ENCODE measurements at regions not wholly inside any gene's neighbourhood (a gene's known extent, or its start where the extent isn't known, plus 50 kb on each side); places are given as distances from the start of the nearest gene placed in this dataset.
"Not testable (repeated sequence)": the region's sequence is repeated elsewhere in the genome, so short reads cannot be mapped to it uniquely, and the experiment has no call there.

DNA sequence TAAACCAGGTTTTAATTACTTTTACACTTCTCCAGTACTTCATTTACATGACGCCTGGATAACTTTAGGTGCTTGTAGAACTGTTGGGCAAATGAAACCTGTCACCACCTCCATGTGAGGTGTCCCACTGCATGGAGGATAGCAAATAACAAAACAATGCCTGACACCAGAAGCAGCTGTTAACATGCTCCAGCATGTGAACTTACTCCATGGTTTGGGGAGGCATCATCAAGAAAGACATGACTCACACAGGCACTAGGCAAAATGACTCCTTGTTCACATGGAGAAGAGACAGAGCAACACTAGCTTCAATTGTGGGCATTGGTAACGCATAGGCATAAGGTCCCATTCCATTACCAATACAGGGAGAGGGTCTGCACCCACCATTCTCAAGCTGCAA, 198.1 kb upstream of the F9 start:
- Mint-ChIP-seq H3K36me3 (ENCODE audit: low read depth) (no peaks in the 10 kb centered on the region), H3K27me3 (ENCODE audit: low read depth) (no peaks in the 10 kb centered on the region), H3K4me3 (no peak overlapping the region), H3K9me3 (peaks cover 2% of the 10 kb centered on the region), H3K4me1 (ENCODE audit: low read depth) (no peaks in the 10 kb centered on the region), H3K27ac (no peak overlapping the region)
- intact Hi-C loops (cut with micrococcal nuclease): no loop called here
- CTCF ChIA-PET: no interaction called here
- no peak for DNase-seq

DNA sequence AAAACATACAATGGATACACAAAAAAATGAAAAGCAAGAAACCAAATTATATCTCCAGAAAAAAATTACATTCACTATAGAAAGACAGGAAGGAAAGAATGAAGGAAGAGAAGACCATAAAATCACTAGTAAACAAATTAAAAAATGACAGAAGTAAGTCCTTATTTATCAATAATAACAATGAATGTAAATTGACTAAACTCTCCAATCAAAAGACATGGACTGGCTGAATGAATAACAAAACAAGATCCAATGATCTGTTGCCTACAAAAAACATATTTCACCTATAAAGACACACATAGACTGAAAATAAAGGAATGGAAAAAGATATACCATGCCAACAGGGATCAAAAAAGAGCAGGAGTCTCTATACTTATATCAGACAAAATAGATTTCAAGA, 203.2 kb upstream of the F9 start:
- DNase-seq: no peak
- Mint-ChIP-seq H3K27ac (no peak overlapping the region), H3K4me3 (no peak overlapping the region), H3K4me1 (ENCODE audit: low read depth) (no peaks in the 10 kb centered on the region), H3K9me3 (peaks cover 2% of the 10 kb centered on the region), H3K36me3 (ENCODE audit: low read depth) (no peaks in the 10 kb centered on the region), H3K27me3 (ENCODE audit: low read depth) (no peaks in the 10 kb centered on the region)
- CTCF ChIA-PET: no interaction called here
- intact Hi-C loops (cut with micrococcal nuclease): no loop called here

DNA sequence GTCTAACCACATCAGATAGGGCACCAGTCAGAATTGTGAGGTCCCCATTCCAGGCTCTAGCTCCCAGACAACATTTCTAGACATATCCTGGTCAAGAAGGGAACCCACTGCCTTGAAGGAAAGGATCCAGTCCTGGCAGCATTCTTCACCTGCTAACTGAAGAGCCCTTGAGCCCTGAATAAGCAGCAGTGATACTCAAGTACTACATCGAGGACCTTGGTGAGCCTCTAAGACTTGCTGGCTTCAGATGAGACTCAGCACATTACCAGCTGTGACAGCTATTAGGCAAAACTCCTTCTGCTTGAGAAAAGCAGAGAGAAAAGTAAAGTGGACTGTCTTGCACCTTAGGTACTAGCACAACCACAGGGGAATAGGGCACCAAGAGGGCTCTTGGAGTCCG, 205.8 kb upstream of the F9 start:
- Mint-ChIP-seq H3K4me3 (no peak overlapping the region), H3K9me3 (no peaks in the 10 kb centered on the region)

GRCh38 chrX:139320661-139321354, 209.7 kb upstream of the F9 start:
- H3K36me3 Mint-ChIP-seq (ENCODE audit: low read depth); H3K27ac Mint-ChIP-seq; H3K4me1 Mint-ChIP-seq (ENCODE audit: low read depth); DNase-seq; H3K9me3 Mint-ChIP-seq; CTCF ChIA-PET; H3K4me3 Mint-ChIP-seq; intact Hi-C loops (cut with micrococcal nuclease); H3K27me3 Mint-ChIP-seq (ENCODE audit: low read depth): not testable (repeated sequence)

More for the DNA sequence above, 205.8 kb upstream of the F9 start:
- DNase-seq: no peak
- intact Hi-C loops (cut with micrococcal nuclease): no loop called here
- CTCF ChIA-PET: no interaction called here
- Mint-ChIP-seq H3K36me3 (ENCODE audit: low read depth) (no peaks in the 10 kb centered on the region), H3K27me3 (ENCODE audit: low read depth) (no peaks in the 10 kb centered on the region), H3K4me1 (ENCODE audit: low read depth) (no peaks in the 10 kb centered on the region), H3K27ac (no peak overlapping the region)

GRCh38 chrX:139306675-139307074, 223.9 kb upstream of the F9 start:
- H3K27ac Mint-ChIP-seq; intact Hi-C loops (cut with micrococcal nuclease); H3K4me1 Mint-ChIP-seq (ENCODE audit: low read depth); CTCF ChIA-PET; H3K4me3 Mint-ChIP-seq; H3K36me3 Mint-ChIP-seq (ENCODE audit: low read depth); H3K27me3 Mint-ChIP-seq (ENCODE audit: low read depth); H3K9me3 Mint-ChIP-seq; DNase-seq: not testable (repeated sequence)

DNA sequence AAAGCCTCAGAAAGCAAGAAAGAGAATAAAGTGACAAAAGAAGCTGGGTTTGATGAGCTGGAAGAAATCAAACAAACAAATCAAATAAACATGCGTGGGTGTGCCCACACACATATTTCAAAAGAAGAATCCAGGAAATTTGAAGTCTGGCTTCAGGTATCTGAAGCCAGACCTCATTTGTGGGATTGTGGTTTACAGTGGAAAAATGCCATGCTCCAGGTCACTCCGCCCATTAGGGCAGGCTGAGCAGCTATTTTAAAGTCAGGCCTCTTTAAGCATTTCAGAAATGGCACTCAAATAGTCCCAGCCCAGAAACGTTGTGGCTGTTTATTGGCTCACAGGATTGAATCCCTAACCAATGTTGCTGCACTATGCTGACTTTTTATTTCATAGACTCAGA, 226.1 kb upstream of the F9 start:
- Mint-ChIP-seq H3K36me3 (ENCODE audit: low read depth) (no peaks in the 10 kb centered on the region), H3K4me3 (no peak overlapping the region), H3K9me3 (peaks cover 8% of the 10 kb centered on the region), H3K27me3 (ENCODE audit: low read depth) (no peaks in the 10 kb centered on the region), H3K4me1 (ENCODE audit: low read depth) (no peaks in the 10 kb centered on the region), H3K27ac (no peak overlapping the region)
- CTCF ChIA-PET: no interaction called here
- intact Hi-C loops (cut with micrococcal nuclease): no loop called here
- no peak for DNase-seq

DNA sequence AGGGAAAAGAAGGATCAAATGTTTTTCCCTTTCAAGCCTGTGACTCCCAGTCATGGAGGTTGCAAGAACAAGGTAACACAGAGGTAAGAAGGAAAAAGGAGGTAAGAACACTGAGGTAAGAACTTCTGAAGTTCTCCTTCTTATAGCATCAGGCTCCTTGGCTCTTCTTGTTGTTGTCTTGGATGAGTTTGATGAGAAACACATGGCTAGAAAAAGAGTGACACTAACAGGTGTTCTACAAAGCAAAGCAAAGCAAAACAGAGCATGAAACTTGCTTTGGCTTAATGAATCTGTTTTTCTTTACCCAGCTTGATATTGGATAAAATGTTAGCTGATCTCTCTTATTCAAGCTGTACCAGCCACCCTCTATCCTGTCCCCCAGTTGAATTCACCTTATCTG, 231.2 kb upstream of the F9 start:
- Mint-ChIP-seq H3K36me3 (ENCODE audit: low read depth) (no peaks in the 10 kb centered on the region), H3K27ac (no peak overlapping the region), H3K9me3 (no peaks in the 10 kb centered on the region), H3K27me3 (ENCODE audit: low read depth) (no peaks in the 10 kb centered on the region), H3K4me3 (no peak overlapping the region), H3K4me1 (ENCODE audit: low read depth) (no peaks in the 10 kb centered on the region)
- DNase-seq: no peak
- CTCF ChIA-PET: no interaction called here
- intact Hi-C loops (cut with micrococcal nuclease): no loop called here

DNA sequence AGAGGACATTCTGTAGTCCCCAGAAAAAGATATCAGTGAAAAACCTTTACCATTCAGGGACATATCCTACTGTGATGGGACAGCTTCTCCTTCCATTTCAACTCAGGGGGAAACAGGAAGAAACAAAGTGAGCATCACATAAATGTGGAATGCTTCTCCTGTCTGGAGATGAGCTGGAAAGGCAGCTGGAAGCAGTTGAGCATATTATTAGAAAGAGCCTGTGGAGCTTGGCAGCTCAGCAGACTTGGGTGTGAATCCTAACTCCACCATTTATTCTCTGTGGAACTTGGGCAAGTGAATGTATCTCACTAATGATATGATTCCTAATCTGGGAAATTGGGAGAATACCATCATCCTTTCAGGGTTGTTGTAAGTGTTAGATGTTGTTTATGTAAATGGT, 232.1 kb upstream of the F9 start:
- intact Hi-C loops (cut with micrococcal nuclease): no loop called here
- no peak overlapping the region for H3K27ac Mint-ChIP-seq
- no peak overlapping the region for H3K4me3 Mint-ChIP-seq
- no peaks in the 10 kb centered on the region for H3K9me3 Mint-ChIP-seq
- no peaks in the 10 kb centered on the region for H3K27me3 Mint-ChIP-seq (ENCODE audit: low read depth)
- CTCF ChIA-PET: no interaction called here
- H3K4me1 Mint-ChIP-seq (ENCODE audit: low read depth): no peaks in the 10 kb centered on the region
- no peak for DNase-seq
- no peaks in the 10 kb centered on the region for H3K36me3 Mint-ChIP-seq (ENCODE audit: low read depth)

- intact Hi-C loops (cut with micrococcal nuclease): no loop called here
- no peak overlapping the region for H3K27ac Mint-ChIP-seq
- H3K4me1 Mint-ChIP-seq (ENCODE audit: low read depth): no peaks in the 10 kb centered on the region
- no peak overlapping the region for H3K4me3 Mint-ChIP-seq
- no peaks in the 10 kb centered on the region for H3K36me3 Mint-ChIP-seq (ENCODE audit: low read depth)
- H3K27me3 Mint-ChIP-seq (ENCODE audit: low read depth): no peaks in the 10 kb centered on the region
- no peaks in the 10 kb centered on the region for H3K9me3 Mint-ChIP-seq
- CTCF ChIA-PET: no interaction called here
- no peak for DNase-seq
Observed at GRCh38 chrX:139297638-139298037, 232.9 kb upstream of the F9 start.

DNA sequence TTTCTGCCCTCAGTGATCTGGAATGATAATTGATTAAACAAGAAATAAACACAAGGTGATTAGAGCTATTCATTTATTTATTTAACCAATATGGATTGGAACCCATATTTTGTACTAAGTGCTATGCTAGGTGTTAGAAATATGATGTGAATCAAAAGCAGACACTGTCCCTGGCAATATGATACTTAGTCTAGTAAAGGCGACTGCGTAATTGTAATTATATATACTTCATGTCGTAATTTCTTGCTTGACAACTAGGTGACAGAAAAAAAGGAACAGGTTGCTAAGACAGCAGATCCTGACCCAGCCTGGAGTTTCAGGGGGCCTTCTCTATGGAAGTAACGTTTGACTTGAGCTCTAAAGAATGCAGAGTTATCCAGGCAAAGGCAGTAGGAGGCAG, 236.5 kb upstream of the F9 start:
- no peak for DNase-seq
- Mint-ChIP-seq H3K27ac (no peak overlapping the region), H3K27me3 (ENCODE audit: low read depth) (no peaks in the 10 kb centered on the region), H3K4me1 (ENCODE audit: low read depth) (no peaks in the 10 kb centered on the region), H3K36me3 (ENCODE audit: low read depth) (no peaks in the 10 kb centered on the region), H3K4me3 (no peak overlapping the region), H3K9me3 (no peaks in the 10 kb centered on the region)
- intact Hi-C loops (cut with micrococcal nuclease): no loop called here
- CTCF ChIA-PET: no interaction called here

DNA sequence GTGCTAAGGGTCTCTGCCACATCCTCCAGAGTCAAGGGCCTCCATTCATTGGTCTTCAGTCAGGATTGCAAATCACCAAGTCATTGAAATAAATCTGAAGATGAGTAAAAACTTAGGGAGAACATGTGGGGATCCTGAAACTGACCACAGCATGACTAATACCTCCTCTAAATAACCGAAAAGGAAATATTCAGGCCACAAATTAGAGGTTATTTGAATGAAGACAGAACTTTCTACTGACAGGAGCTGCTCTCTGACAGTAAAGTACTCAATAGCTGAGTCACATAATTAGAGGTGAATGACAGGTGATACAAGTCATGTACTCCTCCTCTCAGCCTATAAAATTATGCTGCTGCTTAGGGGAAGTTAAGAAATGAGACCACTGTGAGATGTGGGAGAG, 240.2 kb upstream of the F9 start:
- Mint-ChIP-seq H3K4me3 (no peak overlapping the region), H3K27me3 (ENCODE audit: low read depth) (no peaks in the 10 kb centered on the region), H3K9me3 (peaks cover 1% of the 10 kb centered on the region), H3K27ac (no peak overlapping the region), H3K36me3 (ENCODE audit: low read depth) (no peaks in the 10 kb centered on the region), H3K4me1 (ENCODE audit: low read depth) (no peaks in the 10 kb centered on the region)
- CTCF ChIA-PET: no interaction called here
- intact Hi-C loops (cut with micrococcal nuclease): no loop called here
- DNase-seq: no peak

DNA sequence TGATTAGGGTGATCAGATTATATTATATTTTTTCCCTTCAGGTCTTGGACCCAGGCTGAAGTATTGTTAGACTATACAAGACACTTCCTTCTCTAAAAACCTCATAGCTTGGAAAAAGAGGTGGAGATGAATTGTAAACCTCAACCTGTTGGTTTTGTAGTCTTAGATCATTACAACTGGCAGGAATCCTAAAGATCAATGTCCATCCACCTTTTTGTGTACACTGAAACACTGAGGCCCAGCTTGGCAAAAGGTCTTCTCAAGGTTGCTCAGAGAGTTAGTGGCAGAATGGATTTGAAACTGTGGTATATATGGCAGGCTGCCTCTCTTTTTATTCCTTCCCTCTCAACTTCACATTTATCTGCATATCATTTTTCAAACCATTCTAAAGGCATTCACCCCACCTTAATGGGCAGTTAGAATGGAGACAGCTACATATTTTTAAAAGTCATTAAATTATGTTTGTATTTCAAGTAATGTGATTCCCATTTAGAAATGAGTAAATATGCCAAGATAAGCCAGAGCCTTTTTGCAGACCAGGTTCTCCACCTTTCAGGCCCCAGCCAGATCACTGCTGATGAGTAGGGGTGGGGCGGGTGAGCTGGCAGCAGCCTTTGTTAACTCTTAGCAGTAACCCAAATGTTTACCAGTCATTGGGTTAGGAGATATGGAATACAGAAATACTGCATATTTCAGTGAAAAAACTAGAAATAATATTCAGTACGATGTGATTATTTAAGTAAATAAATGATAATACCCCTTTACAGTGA, 243.2 kb upstream of the F9 start:
- intact Hi-C loops (cut with micrococcal nuclease): no loop called here
- Mint-ChIP-seq H3K4me3 (no peak overlapping the region), H3K9me3 (peaks cover 6% of the 10 kb centered on the region), H3K27ac (no peak overlapping the region), H3K4me1 (ENCODE audit: low read depth) (no peaks in the 10 kb centered on the region), H3K36me3 (ENCODE audit: low read depth) (no peaks in the 10 kb centered on the region), H3K27me3 (ENCODE audit: low read depth) (no peaks in the 10 kb centered on the region)
- CTCF ChIA-PET: no interaction called here
- DNase-seq: no peak

GRCh38 chrX:139286342-139286741, 244.2 kb upstream of the F9 start:
- peaks cover 6% of the 10 kb centered on the region for H3K9me3 Mint-ChIP-seq

More at GRCh38 chrX:139286342-139286741, 244.2 kb upstream of the F9 start:
- CTCF ChIA-PET: no interaction called here
- no peak for DNase-seq
- H3K4me3 Mint-ChIP-seq: no peak overlapping the region
- H3K27ac Mint-ChIP-seq: no peak overlapping the region
- H3K27me3 Mint-ChIP-seq (ENCODE audit: low read depth): no peaks in the 10 kb centered on the region
- intact Hi-C loops (cut with micrococcal nuclease): no loop called here
- no peaks in the 10 kb centered on the region for H3K36me3 Mint-ChIP-seq (ENCODE audit: low read depth)
- H3K4me1 Mint-ChIP-seq (ENCODE audit: low read depth): no peaks in the 10 kb centered on the region
